ENCODE measurements at regions not wholly inside any gene's neighbourhood (a gene's known extent, or its start where the extent isn't known, plus 50 kb on each side); places are given as distances from the start of the nearest gene placed in this dataset.

DNA sequence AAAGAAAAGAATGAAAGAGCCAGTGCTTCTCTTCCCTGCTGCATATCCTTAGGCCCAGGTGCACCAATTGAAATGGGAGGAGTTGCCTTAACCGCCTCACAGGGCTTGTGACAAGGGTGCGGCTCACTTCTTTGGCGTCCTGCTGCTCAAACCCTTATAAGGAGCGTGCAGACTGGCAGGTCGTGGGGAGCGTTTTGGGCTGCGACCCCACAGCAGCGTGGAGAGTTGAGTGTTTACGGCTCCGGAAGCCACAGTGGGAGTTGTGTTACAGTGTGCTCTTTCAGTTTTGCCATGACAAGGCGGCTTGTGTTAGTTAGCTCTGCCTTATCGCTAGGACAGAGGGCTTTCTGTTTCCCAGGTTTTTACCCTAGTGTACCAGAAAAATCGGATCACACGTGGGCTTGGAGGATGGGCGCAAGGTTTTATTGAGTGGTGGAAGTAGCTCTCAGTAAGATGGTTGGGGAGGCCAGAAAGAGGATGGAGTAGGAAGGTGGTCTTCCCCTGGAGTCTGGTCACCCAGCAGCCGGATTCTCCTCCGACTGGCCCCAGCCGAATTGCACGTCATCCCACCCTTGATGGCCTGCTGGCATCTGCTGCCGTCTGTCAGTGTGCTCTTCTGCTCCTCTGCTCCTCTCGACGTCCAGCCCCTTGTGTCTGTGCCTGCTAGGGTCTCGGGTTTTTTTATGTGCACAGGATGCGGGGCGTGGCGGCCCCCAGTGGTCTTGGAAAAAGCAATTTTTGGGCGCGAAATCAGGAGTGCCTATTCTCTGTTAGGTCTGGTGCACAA, 718.9 kb downstream of the ARAP2 start:
- H3K4me3 Mint-ChIP-seq: peak overlapping the region in 1 of 2 experiments; percentile 48; a peak in 3 of 5 replicates

More for the DNA sequence above, 718.9 kb downstream of the ARAP2 start:
- Histone ChIP-seq H3K27ac (ENCODE audit: insufficient read length, low read depth, low read length) (no peak overlapping the region), H3K4ac (ENCODE audit: low read depth, low read length) (no peak overlapping the region), H2BK120ac (ENCODE audit: low read depth, low read length, poor library complexity, severe bottlenecking) (no peak overlapping the region), H3K79me2 (ENCODE audit: insufficient read depth, low read length) (no peaks in the 10 kb centered on the region), H4K8ac (replicated peaks; ENCODE audit: insufficient read length, low read depth, low read length) (no peak overlapping the region), H3K14ac (ENCODE audit: insufficient read depth, low read length) (no peak overlapping the region; the same call in 1 of the 2 replicates), H3K56ac (ENCODE audit: insufficient read length, low read depth, low read length) (no peak overlapping the region), H3K4me1 (ENCODE audit: insufficient read depth, low read length) (no peaks in the 10 kb centered on the region; the same call in 1 of the 2 replicates), H4K5ac (ENCODE audit: insufficient read length, low read depth, low read length) (no peak overlapping the region), H3K4me2 (ENCODE audit: insufficient read depth, insufficient read length, low read length) (peak overlapping the region; percentile 22), H4K91ac (ENCODE audit: insufficient read length, low read depth, low read length) (no peak overlapping the region), H3K23me2 (ENCODE audit: insufficient read length, low read depth, low read length, poor library complexity, severe bottlenecking) (no peaks in the 10 kb centered on the region), H4K20me1 (ENCODE audit: control insufficient read depth, insufficient read depth, insufficient read length) (no peaks in the 10 kb centered on the region), H2BK12ac (ENCODE audit: insufficient read length, low read depth, low read length) (no peak overlapping the region), H3K27me3 (ENCODE audit: insufficient read depth, low read length) (no peaks in the 10 kb centered on the region), H3K9ac (ENCODE audit: extremely low read depth, insufficient read length, low read length) (no peak overlapping the region), H2AK5ac (ENCODE audit: insufficient read length, low read length) (no peak overlapping the region), H2AFZ (ENCODE audit: low read length) (no peak overlapping the region), H3K18ac (ENCODE audit: insufficient read length, low read depth, low read length) (no peak overlapping the region), H2BK20ac (ENCODE audit: low read depth, low read length, poor library complexity, severe bottlenecking) (no peak overlapping the region), H2BK5ac (ENCODE audit: insufficient read length, low read length) (no peak overlapping the region), H3K23ac (ENCODE audit: insufficient read length, low read depth, low read length) (no peak overlapping the region), H3K79me1 (ENCODE audit: insufficient read depth, low read depth, low read length, poor library complexity, severe bottlenecking) (no peaks in the 10 kb centered on the region), H2BK15ac (ENCODE audit: low read depth, low read length) (no peak overlapping the region), H3K9me3 (ENCODE audit: control insufficient read depth, low read depth, low read length) (no peaks in the 10 kb centered on the region), H3T11ph (ENCODE audit: low read length) (no peak overlapping the region)
- no peaks in the 10 kb centered on the region for H3K27me3 Mint-ChIP-seq (ENCODE audit: low read depth)
- H3K27ac Mint-ChIP-seq: peak overlapping the region in 2 of 3 experiments; percentile 7 to 71; a peak in 3 of 7 replicates
- peaks cover 0 to 2% of the 10 kb centered on the region in 2 experiments; a peak in 1 of 5 replicates for H3K9me3 Mint-ChIP-seq
- peak; percentile 63 for DNase-seq
- WGBS (ENCODE audit: extremely low coverage, insufficient read length, low lambda C conversion rate): no CpG with 5 or more reads among the region's 28 CpGs
- peaks cover 0 to 6% (median 2%) of the 10 kb centered on the region in 3 experiments; a peak in 2 of 7 replicates for H3K36me3 Mint-ChIP-seq (ENCODE audit: insufficient read depth in 1 of 3, low read depth in 3 of 3)
- no peak for TF ChIP-seq CTCF (conservative IDR thresholded peaks at IDR 0.05)
- peaks cover 22 to 23% of the 10 kb centered on the region in 2 experiments for H3K4me1 Mint-ChIP-seq

Data from H9 (cell line).